Body of pancreas (tissue), 4 donors: ENCODE measurements at regions not wholly inside any gene's neighbourhood (a gene's known extent, or its start where the extent isn't known, plus 50 kb on each side); places are given as distances from the start of the nearest gene placed in this dataset.

ENCODE experiments used
- ATAC-seq: fragments of 150-250 bp; one replicate; pipeline ENCODE4 v1.9.1; 2016
- DNase-seq, 4 donors: peaks; one replicate each; pipeline ENCODE4 v3.0.0-alpha.2; 2019
- H3K27ac ChIP-seq, 4 donors: fragments of 200-600 bp; sonication (generic); 1 replicate in 3 of 4; 2 replicates in 1 of 4; pipeline versions ENCODE4 v1.5.1 to v1.6.1; 2016 to 2019; ENCODE audit warnings: mild to moderate bottlenecking in 1 of 4, mixed read lengths in 1 of 4, moderate library complexity in 1 of 4
- H3K27me3 ChIP-seq, 2 donors: fragments of 200-600 bp; sonication (generic); one replicate each; pipeline ENCODE4 v1.6.0; 2016; ENCODE audit warnings: mild to moderate bottlenecking in 1 of 2
- H3K36me3 ChIP-seq, 2 donors: fragments of 200-600 bp; sonication (generic); replicated peaks in 1 of 2; 2 replicates each; pipeline ENCODE4 v1.5.1; 2016; ENCODE audit warnings: low read depth in 2 of 2; ENCODE audit not compliant: insufficient read depth in 1 of 2
- H3K4me1 ChIP-seq: fragments of 200-600 bp; sonication (generic); one replicate; pipeline ENCODE4 v1.6.0; 2016
- H3K4me3 ChIP-seq, 2 donors: fragments of 200-600 bp; sonication (generic); 1 replicate in 1 of 2; 2 replicates in 1 of 2; pipeline ENCODE4 v1.5.1; 2016 to 2019
- H3K9me3 ChIP-seq, 3 donors: fragments of 200-600 bp; sonication (generic); 1 replicate in 2 of 3; 2 replicates in 1 of 3; pipeline ENCODE4 v1.5.1; 2016
- POLR2A ChIP-seq, 3 donors: fragments of 450-650 bp; IDR thresholded peaks; one replicate each; pipeline ENCODE4 v1.6.1; 2016; ENCODE audit warnings: antibody characterized with exemption in 3 of 3, mild to moderate bottlenecking in 2 of 3
- WGBS, 2 donors: methylation state at CpG; one replicate each; pipeline ENCODE4 v1.1.5; 2017; 5-methylcytosine and 5-hydroxymethylcytosine counted together
- intact Hi-C: fragments of 100-400 bp; cut with DNase I; formaldehyde crosslinking; loops from one replicate; pipeline ENCODE4 v1.15.1; 2023
- TF ChIP-seq, protein P1 (sequence below), 7 experiments: fragments of 450-650 bp in 4 of 7; fragments of 200-600 bp in 3 of 7; sonication (generic) in 3 of 7; IDR thresholded peaks; one replicate each; pipeline ENCODE4 v1.5.1; 2016 to 2019; ENCODE audit warnings: antibody characterized with exemption in 7 of 7

- no peaks in the 10 kb centered on the region for H3K36me3 ChIP-seq
- intact Hi-C loops, result no loop called here
- H3K4me3 ChIP-seq, result no peak overlapping the region
- no peaks in the 10 kb centered on the region for H3K9me3 ChIP-seq
- H3K27me3 ChIP-seq, result no peaks in the 10 kb centered on the region
- no peak overlapping the region for H3K27ac ChIP-seq
- no peaks in the 10 kb centered on the region for H3K4me1 ChIP-seq
- ATAC-seq, result no peak
- DNase-seq, result peak in 1 of 4 donors; percentile 8
- TF ChIP-seq, protein P1, sequence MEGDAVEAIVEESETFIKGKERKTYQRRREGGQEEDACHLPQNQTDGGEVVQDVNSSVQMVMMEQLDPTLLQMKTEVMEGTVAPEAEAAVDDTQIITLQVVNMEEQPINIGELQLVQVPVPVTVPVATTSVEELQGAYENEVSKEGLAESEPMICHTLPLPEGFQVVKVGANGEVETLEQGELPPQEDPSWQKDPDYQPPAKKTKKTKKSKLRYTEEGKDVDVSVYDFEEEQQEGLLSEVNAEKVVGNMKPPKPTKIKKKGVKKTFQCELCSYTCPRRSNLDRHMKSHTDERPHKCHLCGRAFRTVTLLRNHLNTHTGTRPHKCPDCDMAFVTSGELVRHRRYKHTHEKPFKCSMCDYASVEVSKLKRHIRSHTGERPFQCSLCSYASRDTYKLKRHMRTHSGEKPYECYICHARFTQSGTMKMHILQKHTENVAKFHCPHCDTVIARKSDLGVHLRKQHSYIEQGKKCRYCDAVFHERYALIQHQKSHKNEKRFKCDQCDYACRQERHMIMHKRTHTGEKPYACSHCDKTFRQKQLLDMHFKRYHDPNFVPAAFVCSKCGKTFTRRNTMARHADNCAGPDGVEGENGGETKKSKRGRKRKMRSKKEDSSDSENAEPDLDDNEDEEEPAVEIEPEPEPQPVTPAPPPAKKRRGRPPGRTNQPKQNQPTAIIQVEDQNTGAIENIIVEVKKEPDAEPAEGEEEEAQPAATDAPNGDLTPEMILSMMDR (IDR thresholded peaks at IDR 0.05), result no peak
- TF ChIP-seq POLR2A (IDR thresholded peaks at IDR 0.05), result no peak
- WGBS, 2 donors, result 29 to 70% methylated on average over 1 to 7 of the region's 7 CpGs
Observed at GRCh38 chr6:66396549-66396948, 689.5 kb upstream of the EYS start.

DNA sequence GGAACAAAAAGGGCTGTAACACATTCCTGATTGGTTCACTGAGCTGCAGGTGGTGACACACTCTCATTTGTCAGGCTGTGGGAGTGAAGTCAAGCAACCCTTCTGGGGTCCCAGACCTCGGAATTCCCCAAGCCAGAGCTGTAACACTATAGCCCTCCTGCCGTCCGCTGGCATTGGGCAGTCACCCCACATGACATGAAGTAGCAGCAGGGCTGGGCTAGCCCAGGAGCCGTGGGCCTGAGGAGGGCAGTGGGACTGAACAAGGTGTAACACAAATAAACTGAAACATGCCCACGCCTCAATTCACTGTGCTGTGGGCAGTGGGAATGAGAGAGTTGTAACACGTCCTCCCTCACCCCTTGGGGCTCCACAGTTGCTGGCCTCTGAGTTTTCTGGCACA, 689.1 kb upstream of the EYS start:
- no peaks in the 10 kb centered on the region for H3K36me3 ChIP-seq
- WGBS, 2 donors, result 67 to 80% methylated on average over 6 of the region's 6 CpGs
- DNase-seq (no peak), ATAC-seq (no peak)
- H3K27ac ChIP-seq, result no peak overlapping the region
- no peaks in the 10 kb centered on the region for H3K4me1 ChIP-seq
- TF ChIP-seq POLR2A (IDR thresholded peaks at IDR 0.05), result no peak
- TF ChIP-seq, protein P1 (IDR thresholded peaks at IDR 0.05), result no peak
- no peaks in the 10 kb centered on the region for H3K27me3 ChIP-seq
- intact Hi-C loops, result no loop called here
- no peak overlapping the region for H3K4me3 ChIP-seq
- H3K9me3 ChIP-seq, result no peaks in the 10 kb centered on the region

GRCh38 chr6:66390393-66390792, 683.4 kb upstream of the EYS start:
- no peak for ATAC-seq
- Histone ChIP-seq H3K4me3 (no peak overlapping the region), H3K27ac (no peak overlapping the region), H3K9me3 (no peaks in the 10 kb centered on the region), H3K36me3 (no peaks in the 10 kb centered on the region), H3K4me1 (no peaks in the 10 kb centered on the region), H3K27me3 (no peaks in the 10 kb centered on the region)
- no peak for DNase-seq
- intact Hi-C loops, result no loop called here
- WGBS, 2 donors, result 83 to 91% methylated on average over 2 of the region's 2 CpGs
- no peak for TF ChIP-seq POLR2A (IDR thresholded peaks at IDR 0.05)
- TF ChIP-seq, protein P1 (IDR thresholded peaks at IDR 0.05), result no peak

DNA sequence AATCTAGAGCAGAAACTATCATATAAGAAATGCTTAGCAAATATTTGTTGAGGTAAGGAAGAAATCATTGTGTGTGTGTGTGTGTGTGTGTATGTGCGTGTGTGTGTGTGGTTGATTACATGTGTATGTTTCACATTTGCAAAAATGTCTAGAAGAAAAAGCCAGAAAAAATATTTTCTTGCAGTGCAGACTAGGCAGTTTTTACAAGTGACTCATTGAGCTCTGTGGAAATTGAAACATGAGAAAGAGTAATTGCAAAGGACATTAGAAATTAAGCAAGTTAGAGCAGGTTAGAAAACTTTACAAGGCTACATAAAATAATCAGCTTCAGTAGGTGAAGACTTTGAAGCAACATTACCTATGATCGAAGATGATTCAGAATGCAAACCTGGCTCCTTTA, 669.0 kb upstream of the EYS start:
- DNase-seq, result no peak
- intact Hi-C loops, result no loop called here
- ATAC-seq, result no peak
- WGBS, 2 donors, result 71 to 77% methylated on average over 2 of the region's 2 CpGs
- TF ChIP-seq POLR2A (IDR thresholded peaks at IDR 0.05), result no peak
- TF ChIP-seq, protein P1 (IDR thresholded peaks at IDR 0.05), result no peak
- Histone ChIP-seq H3K9me3 (no peaks in the 10 kb centered on the region), H3K4me3 (no peak overlapping the region), H3K27ac (no peak overlapping the region), H3K36me3 (no peaks in the 10 kb centered on the region), H3K27me3 (no peaks in the 10 kb centered on the region), H3K4me1 (no peaks in the 10 kb centered on the region)

GRCh38 chr6:66369407-66369806, 662.4 kb upstream of the EYS start:
- H3K9me3 ChIP-seq, result no peaks in the 10 kb centered on the region
- no peak for DNase-seq
- H3K27ac ChIP-seq, result no peak overlapping the region
- intact Hi-C loops, result no loop called here
- no peaks in the 10 kb centered on the region for H3K27me3 ChIP-seq
- ATAC-seq, result no peak
- no peak overlapping the region for H3K4me3 ChIP-seq
- no peaks in the 10 kb centered on the region for H3K36me3 ChIP-seq
- no peaks in the 10 kb centered on the region for H3K4me1 ChIP-seq
- TF ChIP-seq, protein P1 (IDR thresholded peaks at IDR 0.05), result no peak
- no peak for TF ChIP-seq POLR2A (IDR thresholded peaks at IDR 0.05)
